ENCODE measurements at regions not wholly inside any gene's neighbourhood (a gene's known extent, or its start where the extent isn't known, plus 50 kb on each side); places are given as distances from the start of the nearest gene placed in this dataset.

DNA sequence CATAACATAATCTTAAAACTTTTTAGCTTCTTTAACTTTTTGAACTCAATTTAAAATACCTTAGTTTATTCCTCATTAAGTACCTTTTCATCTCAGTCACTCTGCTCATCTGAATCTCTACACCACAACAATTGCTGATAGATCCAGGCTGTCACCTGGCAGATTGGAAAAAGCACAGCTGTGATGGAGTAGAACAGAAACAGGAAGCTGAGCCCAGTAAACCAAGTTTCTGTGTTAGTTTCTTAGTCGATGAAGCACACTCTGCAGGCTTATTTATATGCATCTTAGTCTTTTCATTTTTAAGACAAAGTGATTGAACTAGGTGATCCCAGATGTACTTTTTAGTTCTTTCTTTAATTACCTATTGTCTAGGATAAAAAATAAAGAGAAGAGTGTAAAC is 1398.0 kb upstream of the ALCAM start:
- no peak for DNase-seq (ENCODE audit: low spot score)
- ChIA-PET POLR2A (ENCODE audit: low non-redundant PET) (no interaction called here), CTCF (no interaction called here)
- H3K27ac ChIP-seq = no peak overlapping the region
- no peak for TF ChIP-seq CTCF (conservative IDR thresholded peaks at IDR 0.05; ENCODE audit: low read depth)

DNA sequence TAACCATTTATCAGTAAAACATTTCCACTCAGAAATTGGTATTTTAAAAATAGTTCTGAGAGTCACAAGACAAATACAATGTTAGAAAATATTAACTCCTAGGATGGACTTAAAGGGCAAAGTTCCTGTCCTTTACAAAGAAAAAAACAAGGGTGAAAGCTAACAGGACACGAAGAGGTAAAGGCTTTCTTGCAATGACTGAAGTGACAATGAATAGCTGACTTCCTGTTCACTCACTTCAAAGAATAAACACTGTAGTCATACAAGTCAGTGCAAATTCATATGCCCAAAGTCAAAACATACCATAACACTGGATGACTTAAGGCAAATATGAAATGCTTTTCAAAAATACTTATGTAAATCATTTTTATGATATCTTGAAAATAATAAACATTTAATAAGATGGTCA is 1389.8 kb upstream of the ALCAM start:
- TF ChIP-seq CTCF (conservative IDR thresholded peaks at IDR 0.05; ENCODE audit: low read depth) = no peak
- ChIA-PET POLR2A (ENCODE audit: low non-redundant PET) (no interaction called here), CTCF (interaction anchor here (0.6 kb wide), 1 partner anchor 1236 kb away, joined by 4 read pairs; no protein-coding TSS in a partner anchor)
- no peak for DNase-seq (ENCODE audit: low spot score)
- H3K27ac ChIP-seq = no peak overlapping the region

DNA sequence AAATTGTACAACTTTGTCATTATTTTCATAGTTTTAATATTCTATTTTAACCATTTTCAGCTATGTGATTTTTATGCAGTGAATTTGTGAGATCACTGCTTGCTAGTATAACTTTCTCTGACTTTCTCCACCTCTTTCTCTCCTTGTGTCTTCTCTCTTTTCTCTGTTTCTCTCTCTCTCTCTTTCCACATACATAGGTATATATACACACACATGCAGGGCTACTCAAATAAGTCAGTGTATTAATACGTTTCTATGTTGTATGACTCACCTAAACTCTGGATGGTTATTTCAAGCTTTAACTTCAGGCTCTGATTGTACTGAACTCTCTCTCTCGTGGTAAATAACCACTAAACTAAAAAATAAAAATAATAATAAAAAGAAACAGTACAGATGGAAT is 1389.3 kb upstream of the ALCAM start:
- ChIA-PET CTCF (no interaction called here), POLR2A (ENCODE audit: low non-redundant PET) (no interaction called here)
- no peak for DNase-seq (ENCODE audit: low spot score)
- H3K27ac ChIP-seq = no peak overlapping the region
- TF ChIP-seq CTCF (conservative IDR thresholded peaks at IDR 0.05; ENCODE audit: low read depth) = no peak

DNA sequence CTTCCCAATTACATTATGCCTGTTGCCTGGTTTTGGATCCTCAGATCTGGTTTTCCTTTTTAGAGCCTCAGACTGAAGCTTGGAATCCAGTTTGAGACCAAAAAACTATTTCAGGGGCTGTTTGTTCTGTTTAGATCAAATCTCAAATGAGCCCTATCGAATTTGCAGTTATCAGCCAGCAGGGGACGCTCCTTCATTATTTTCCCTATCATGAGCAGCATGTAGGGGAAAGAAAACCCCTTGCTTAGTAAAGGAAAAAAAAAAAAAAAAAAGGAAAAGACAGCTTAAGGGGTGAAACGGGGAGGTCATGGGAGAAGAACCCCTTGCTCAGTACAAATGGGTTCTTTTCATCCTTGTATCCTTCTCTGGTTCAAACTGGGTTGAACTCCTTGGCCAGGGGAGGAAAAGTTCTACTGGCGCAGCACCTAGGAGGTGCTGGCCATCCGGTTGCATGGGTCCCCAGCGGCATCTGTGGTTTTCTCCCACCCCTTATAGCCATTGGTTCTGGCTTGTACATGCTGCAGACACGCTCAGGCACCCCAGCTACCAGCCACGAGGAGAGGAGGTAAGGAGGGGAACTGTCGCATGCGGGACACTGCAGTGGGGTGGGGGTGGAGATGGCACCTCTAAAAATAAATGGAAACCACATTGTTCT is 1375.1 kb upstream of the ALCAM start:
- TF ChIP-seq CTCF (conservative IDR thresholded peaks at IDR 0.05; ENCODE audit: low read depth) = no peak; the same call in 1 of the 2 replicates
- POLR2A ChIA-PET (ENCODE audit: low non-redundant PET) = no interaction called here
- H3K27ac ChIP-seq = no peak overlapping the region
- CTCF ChIA-PET = interaction anchor here (0.7 kb wide), 2 partner anchors 151 to 1018 kb away, joined by 5 to 6 read pairs; no protein-coding TSS in a partner anchor
- no peak for DNase-seq (ENCODE audit: low spot score)

DNA sequence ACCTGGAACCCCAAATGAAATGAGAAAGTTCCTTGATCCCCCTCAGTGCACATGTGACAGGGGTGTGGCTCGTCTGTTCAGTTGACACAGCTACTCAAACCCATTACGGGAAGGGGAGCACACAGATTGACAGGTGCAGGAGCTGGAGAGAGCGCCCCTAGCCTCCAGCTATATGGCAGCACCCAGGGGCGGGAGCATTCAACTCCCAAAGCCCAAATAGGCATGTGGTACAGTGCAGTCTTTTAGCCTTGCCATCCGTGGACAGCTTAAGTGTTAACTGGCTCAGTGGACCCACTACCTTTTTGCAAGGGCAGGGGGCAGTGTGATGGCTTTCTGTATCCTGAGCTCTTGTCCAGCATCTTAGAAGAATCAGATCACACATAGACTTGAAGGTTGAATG is 1374.2 kb upstream of the ALCAM start:
- ChIA-PET CTCF (interaction anchor here (0.8 kb wide), 1 partner anchor 10 kb away, joined by 3 read pairs; no protein-coding TSS in a partner anchor), POLR2A (ENCODE audit: low non-redundant PET) (no interaction called here)
- no peak for DNase-seq (ENCODE audit: low spot score)
- TF ChIP-seq CTCF (conservative IDR thresholded peaks at IDR 0.05; ENCODE audit: low read depth) = no peak
- H3K27ac ChIP-seq = no peak overlapping the region

DNA sequence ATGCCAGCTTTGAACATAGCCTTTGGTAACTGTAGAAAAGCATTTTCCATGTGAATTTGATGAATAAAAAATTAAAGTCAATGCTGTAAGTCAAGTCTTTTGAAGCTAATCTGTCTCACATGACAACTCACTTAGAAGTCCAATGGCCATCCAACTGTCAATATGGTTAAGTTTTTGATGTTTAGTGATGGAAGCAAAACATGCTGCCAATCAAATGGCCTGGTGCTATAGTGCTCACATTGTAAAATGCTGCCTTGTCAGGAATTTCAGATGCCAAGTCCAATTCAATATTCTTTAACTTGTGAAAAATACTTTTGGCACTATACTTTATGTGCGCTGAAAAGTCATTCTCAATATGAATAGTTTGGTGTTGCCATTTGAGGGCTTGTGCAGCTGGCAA is 1361.8 kb upstream of the ALCAM start:
- DNase-seq (ENCODE audit: low spot score) = no peak
- POLR2A ChIA-PET (ENCODE audit: low non-redundant PET) = no interaction called here
- CTCF ChIA-PET = no interaction called here
- no peak for TF ChIP-seq CTCF (conservative IDR thresholded peaks at IDR 0.05; ENCODE audit: low read depth)
- no peak overlapping the region for H3K27ac ChIP-seq
